ENCODE measurements at regions not wholly inside any gene's neighbourhood (a gene's known extent, or its start where the extent isn't known, plus 50 kb on each side); places are given as distances from the start of the nearest gene placed in this dataset.

DNA sequence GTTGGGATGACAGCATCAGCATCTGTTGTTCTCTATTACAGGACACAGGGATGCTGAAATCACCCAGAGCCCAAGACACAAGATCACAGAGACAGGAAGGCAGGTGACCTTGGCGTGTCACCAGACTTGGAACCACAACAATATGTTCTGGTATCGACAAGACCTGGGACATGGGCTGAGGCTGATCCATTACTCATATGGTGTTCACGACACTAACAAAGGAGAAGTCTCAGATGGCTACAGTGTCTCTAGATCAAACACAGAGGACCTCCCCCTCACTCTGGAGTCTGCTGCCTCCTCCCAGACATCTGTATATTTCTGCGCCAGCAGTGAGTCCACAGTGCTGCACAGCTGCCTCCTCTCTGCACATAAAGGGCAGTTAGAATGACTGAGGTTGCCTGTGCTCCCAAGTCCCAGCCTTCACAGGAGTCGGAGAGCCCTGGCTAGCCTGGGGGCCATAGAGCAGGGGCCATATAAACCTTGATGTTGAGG is 142.2 kb upstream of the PRSS58 start:
- no peak overlapping the region for H3K4me3 ChIP-seq (ENCODE audit: low read depth, low read length)
- TF ChIP-seq, protein P1, sequence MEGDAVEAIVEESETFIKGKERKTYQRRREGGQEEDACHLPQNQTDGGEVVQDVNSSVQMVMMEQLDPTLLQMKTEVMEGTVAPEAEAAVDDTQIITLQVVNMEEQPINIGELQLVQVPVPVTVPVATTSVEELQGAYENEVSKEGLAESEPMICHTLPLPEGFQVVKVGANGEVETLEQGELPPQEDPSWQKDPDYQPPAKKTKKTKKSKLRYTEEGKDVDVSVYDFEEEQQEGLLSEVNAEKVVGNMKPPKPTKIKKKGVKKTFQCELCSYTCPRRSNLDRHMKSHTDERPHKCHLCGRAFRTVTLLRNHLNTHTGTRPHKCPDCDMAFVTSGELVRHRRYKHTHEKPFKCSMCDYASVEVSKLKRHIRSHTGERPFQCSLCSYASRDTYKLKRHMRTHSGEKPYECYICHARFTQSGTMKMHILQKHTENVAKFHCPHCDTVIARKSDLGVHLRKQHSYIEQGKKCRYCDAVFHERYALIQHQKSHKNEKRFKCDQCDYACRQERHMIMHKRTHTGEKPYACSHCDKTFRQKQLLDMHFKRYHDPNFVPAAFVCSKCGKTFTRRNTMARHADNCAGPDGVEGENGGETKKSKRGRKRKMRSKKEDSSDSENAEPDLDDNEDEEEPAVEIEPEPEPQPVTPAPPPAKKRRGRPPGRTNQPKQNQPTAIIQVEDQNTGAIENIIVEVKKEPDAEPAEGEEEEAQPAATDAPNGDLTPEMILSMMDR (IDR thresholded peaks at IDR 0.05; ENCODE audit: insufficient read depth, low read depth, low read length, missing control alignments), result no peak
- no peak for DNase-seq (ENCODE audit: low read depth)

DNA sequence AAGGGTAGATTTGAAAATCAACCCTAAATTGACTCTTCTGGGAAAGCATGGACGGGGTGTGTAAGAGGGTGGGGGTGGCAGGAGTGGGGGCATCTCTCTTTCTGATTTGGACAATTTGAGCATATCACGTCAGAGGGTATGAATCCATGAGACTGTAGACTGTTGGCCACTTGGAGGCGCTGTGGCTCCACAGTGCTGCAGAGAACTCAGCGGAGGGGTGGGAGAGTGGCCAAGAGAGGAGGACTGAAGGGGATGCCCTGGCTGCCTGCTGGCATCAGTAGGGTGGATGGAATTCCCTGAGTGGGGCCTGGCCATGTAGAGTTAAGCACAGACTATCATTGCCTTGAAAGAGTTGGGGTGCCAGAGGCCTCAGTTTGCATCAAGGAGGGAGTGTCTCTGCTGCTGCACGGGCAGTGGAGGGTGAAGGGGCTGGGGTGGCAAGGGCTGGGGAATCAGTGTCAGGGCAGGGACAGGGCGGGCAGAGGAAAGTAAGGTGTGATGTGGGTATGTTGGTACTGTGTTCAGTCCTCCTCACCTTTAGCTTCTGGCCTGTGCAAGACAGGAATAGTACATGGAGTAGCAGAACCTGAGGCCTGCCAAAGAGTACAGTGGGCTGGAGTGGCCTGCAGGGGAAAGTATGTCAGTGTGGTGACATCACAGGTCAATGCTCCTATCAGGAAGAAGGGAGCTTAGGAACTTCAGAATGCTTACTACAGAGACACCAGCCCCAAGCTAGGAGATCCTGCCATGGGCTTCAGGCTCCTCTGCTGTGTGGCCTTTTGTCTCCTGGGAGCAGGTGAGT is 133.5 kb upstream of the PRSS58 start:
- peak; percentile 20 for DNase-seq (ENCODE audit: low read depth)
- TF ChIP-seq, protein P1 (IDR thresholded peaks at IDR 0.05; ENCODE audit: insufficient read depth, low read depth, low read length, missing control alignments), result peak; percentile 41

DNA sequence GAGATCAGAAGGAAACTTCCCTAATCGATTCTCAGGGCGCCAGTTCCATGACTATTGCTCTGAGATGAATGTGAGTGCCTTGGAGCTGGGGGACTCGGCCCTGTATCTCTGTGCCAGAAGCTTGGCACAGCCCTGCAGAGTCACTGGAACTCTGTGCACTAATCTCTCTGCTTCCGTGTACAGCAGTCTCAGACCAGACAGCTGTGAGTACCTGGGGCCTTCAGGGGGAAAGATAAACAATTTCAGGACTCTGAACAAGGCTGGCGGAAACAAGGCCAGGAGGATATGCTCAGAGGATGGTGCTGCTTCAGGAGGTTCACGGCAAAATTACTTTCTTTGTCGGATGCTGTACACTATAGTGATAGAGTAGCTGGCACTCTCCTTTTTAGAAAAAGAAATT is 131.7 kb upstream of the PRSS58 start:
- TF ChIP-seq, protein P1 (IDR thresholded peaks at IDR 0.05; ENCODE audit: insufficient read depth, low read depth, low read length, missing control alignments), result no peak
- H3K4me3 ChIP-seq (ENCODE audit: low read depth, low read length), result no peak overlapping the region
- no peak for DNase-seq (ENCODE audit: low read depth)

More for the DNA sequence above, 133.5 kb upstream of the PRSS58 start:
- H3K4me3 ChIP-seq (ENCODE audit: low read depth, low read length), result no peak overlapping the region

DNA sequence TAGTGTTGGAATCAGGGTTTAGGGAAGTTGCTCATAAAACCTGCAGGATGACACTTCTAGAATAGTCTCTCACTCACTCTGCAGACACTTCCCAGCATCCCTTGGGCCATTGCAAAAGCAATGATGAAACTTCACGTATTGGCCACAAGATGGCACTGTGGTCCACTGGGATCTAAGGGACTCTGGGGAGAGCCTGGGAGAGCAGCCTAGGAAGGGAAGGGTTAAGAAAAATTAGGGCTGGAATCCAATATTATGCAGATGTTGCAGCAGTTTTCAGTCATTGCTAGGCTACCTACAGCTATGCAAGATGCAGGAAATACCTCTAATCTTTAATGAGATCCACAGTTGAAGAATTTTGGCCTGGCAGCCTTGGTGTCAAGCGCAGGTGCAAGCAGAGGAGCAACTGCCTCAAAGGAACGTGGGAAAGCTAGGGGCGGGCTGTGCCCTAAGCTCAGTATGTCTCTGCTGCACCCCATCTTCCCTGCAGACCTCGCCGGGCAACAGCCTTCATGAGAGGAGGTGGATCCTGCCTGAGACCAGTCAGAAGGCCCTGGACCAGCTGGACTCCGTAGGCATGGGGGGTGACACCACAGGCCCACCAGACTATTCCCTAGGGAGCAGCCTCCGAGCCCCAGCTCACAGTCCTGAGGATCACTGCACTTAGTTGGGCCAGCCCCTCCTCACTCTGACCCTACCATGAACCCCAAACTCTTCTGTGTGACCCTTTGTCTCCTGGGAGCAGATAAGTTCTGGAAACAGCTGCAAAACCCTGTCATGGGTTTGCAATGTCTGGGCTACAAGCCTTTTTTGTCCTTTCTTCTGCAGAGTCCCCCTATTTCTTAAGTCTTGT is 127.9 kb upstream of the PRSS58 start:
- TF ChIP-seq, protein P1 (IDR thresholded peaks at IDR 0.05; ENCODE audit: insufficient read depth, low read depth, low read length, missing control alignments), result peak; percentile 68
- H3K4me3 ChIP-seq (ENCODE audit: low read depth, low read length), result no peak overlapping the region

DNA sequence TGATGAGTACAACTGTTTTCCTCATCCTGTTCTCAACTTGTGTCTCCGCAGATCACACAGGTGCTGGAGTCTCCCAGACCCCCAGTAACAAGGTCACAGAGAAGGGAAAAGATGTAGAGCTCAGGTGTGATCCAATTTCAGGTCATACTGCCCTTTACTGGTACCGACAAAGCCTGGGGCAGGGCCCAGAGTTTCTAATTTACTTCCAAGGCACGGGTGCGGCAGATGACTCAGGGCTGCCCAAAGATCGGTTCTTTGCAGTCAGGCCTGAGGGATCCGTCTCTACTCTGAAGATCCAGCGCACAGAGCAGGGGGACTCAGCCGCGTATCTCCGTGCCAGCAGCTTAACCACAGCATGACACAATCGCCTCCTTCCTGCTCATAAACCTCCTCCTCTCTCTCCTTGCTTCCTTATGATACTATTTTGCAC is 126.7 kb upstream of the PRSS58 start:
- no peak overlapping the region for H3K4me3 ChIP-seq (ENCODE audit: low read depth, low read length)
- DNase-seq (ENCODE audit: low read depth), result no peak
- TF ChIP-seq, protein P1 (IDR thresholded peaks at IDR 0.05; ENCODE audit: insufficient read depth, low read depth, low read length, missing control alignments), result no peak

More for the DNA sequence above, 127.9 kb upstream of the PRSS58 start:
- DNase-seq (ENCODE audit: low read depth), result peak; percentile 63

DNA sequence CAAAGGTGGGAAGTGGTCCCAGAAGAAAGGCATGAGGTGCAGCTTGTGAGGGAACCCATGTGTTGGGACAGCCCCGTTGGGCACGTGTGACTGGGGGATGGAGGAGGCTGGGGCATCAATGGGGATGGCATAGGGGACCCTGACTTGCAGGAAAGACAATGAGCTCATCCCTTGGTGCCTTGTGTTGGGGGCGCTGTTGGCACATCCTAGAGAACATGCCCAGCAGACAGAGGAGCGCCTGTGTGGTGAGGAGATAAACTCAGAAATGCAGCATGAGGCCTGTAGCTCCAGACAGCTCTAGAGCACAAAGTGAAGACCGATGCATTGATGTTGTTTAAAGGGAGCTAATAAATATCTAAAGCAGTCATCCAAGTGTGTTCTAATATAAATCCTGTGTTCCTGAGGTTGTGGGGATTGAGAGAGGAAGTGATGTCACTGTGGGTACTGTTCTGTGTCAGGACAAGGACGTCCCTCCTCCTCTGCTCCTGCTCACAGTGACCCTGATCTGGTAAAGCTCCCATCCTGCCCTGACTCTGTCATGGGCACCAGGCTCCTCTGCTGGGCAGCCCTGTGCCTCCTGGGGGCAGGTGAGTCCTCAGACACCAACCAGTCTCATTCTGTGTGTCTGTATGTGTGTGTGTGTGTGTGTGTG is 126.1 kb upstream of the PRSS58 start:
- no peak for DNase-seq (ENCODE audit: low read depth)
- H3K4me3 ChIP-seq (ENCODE audit: low read depth, low read length), result no peak overlapping the region
- TF ChIP-seq, protein P1 (IDR thresholded peaks at IDR 0.05; ENCODE audit: insufficient read depth, low read depth, low read length, missing control alignments), result no peak

Data from GM12865 (cell line).